BLaER1 treated with 17β-estradiol and CSF1 and Interleukin-3, amounts not matched to agents 10 nM and 100 nM (cell line): ENCODE measurements at regions not wholly inside any gene's neighbourhood (a gene's known extent, or its start where the extent isn't known, plus 50 kb on each side); places are given as distances from the start of the nearest gene placed in this dataset.

Experiments
- H3K27ac ChIP-seq, 11 experiments: shearing (Covaris generic); formaldehyde crosslinking; 2 replicates each; pipeline ENCODE4 v1.8.1; 2022
- H3K27me3 ChIP-seq, 11 experiments: shearing (Covaris generic); formaldehyde crosslinking; 2 replicates each; pipeline ENCODE4 v1.8.1; 2022
- H3K36me3 ChIP-seq, 11 experiments: shearing (Covaris generic); formaldehyde crosslinking; 2 replicates each; pipeline ENCODE4 v1.8.1; 2022
- H3K4me1 ChIP-seq, 10 experiments: shearing (Covaris generic); formaldehyde crosslinking; 2 replicates each; pipeline ENCODE4 v1.8.1; 2022
- H3K4me2 ChIP-seq, 11 experiments: shearing (Covaris generic); formaldehyde crosslinking; 2 replicates each; pipeline ENCODE4 v1.8.1; 2022
- H3K4me3 ChIP-seq, 10 experiments: shearing (Covaris generic); formaldehyde crosslinking; 2 replicates each; pipeline ENCODE4 v1.8.1; 2022
- H3K9ac ChIP-seq, 11 experiments: shearing (Covaris generic); formaldehyde crosslinking; 2 replicates each; pipeline ENCODE4 v1.8.1; 2022
- H3K9me3 ChIP-seq, 11 experiments: shearing (Covaris generic); formaldehyde crosslinking; replicated peaks in 1 of 11; 2 replicates each; pipeline ENCODE4 v1.8.1; 2022
- H4K20me1 ChIP-seq, 11 experiments: shearing (Covaris generic); formaldehyde crosslinking; 2 replicates each; pipeline ENCODE4 v1.8.1; 2022
- Cebpa-rat ChIP-seq, 11 experiments: shearing (Covaris generic); IDR thresholded peaks; 2 replicates each; pipeline ENCODE4 v1.8.1; 2022

DNA sequence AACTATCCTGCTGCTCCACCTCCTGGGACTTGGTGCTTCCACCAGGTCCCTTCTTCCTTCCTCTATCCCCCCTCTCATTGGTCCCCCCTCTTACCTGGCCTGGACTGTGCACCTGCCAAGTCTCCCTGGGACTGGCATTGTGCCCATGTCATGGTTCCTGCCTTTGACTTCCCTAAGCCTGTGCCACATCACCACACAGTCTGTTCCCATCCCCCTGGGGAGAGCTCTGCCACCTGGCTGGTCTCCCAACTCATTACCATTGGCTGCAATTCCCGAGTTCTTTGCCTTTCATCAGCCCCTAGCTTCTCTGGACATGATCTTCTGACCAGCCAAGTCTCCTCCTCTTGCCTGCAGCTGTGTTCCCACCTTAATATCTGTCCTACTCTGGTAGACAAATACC is 180.3 kb downstream of the SREK1 start:
- Histone ChIP-seq H3K4me2 (no peak overlapping the region), H3K27ac (no peak overlapping the region), H3K27me3 (no peaks in the 10 kb centered on the region), H4K20me1 (no peaks in the 10 kb centered on the region), H3K36me3 (no peaks in the 10 kb centered on the region), H3K4me3 (no peak overlapping the region), H3K9ac (no peak overlapping the region), H3K9me3 (no peaks in the 10 kb centered on the region), H3K4me1 (no peaks in the 10 kb centered on the region)
- no peak for TF ChIP-seq Cebpa-rat (IDR thresholded peaks at IDR 0.05)

DNA sequence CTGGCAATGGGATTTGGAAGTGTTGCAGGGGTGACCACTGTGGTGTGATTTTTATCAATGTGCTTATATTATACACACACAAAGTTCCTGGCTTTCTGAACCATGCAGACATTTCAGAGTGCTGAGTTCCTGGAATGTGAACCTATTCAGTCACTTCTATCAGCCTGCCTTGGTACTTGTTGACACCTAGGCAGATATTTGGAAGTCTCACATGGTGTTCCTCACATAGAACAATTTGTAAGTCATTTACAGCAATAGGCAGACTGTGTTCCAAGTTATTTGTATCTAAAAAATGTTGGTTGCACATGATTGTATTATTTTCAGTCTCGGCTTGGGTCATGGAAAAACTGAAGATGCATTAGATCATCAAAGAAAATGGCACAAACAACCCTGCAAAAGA is 182.2 kb downstream of the SREK1 start:
- Histone ChIP-seq H3K4me3 (no peak overlapping the region), H3K4me2 (no peak overlapping the region), H3K4me1 (no peaks in the 10 kb centered on the region), H3K27ac (no peak overlapping the region), H3K9ac (no peak overlapping the region), H3K27me3 (no peaks in the 10 kb centered on the region), H3K36me3 (no peaks in the 10 kb centered on the region), H3K9me3 (peaks cover 0 to 4% (median 0%) of the 10 kb centered on the region in 11 experiments; a peak in 1 of 22 replicates), H4K20me1 (no peaks in the 10 kb centered on the region)
- no peak for TF ChIP-seq Cebpa-rat (IDR thresholded peaks at IDR 0.05)

DNA sequence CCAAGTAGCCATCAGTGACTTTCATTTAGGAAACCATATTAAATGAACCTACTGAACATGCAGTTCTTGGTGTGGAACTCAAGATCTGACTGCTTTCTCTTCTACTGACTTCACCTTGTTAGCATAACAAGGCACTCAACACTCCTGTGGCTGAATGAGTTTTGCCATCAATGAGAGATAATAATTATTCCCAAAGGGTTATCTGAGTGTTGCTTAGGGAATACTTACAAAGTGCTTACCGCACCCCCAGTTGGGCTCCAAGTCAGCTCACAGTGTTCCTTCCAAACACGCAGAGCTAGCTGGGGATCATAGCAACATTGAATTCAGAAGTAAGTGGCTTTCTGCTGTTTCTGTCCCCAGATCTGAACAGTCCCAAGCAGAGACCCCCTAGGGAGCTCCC is 182.9 kb downstream of the SREK1 start:
- no peak overlapping the region for H3K4me3 ChIP-seq
- H3K4me1 ChIP-seq = no peaks in the 10 kb centered on the region
- no peak for TF ChIP-seq Cebpa-rat (IDR thresholded peaks at IDR 0.05)
- no peaks in the 10 kb centered on the region for H3K27me3 ChIP-seq
- H3K9me3 ChIP-seq = peaks cover 0 to 8% (median 0%) of the 10 kb centered on the region in 11 experiments; a peak in 1 of 22 replicates
- H3K36me3 ChIP-seq = no peaks in the 10 kb centered on the region
- H3K27ac ChIP-seq = no peak overlapping the region
- H4K20me1 ChIP-seq = no peaks in the 10 kb centered on the region
- H3K4me2 ChIP-seq = no peak overlapping the region
- no peak overlapping the region for H3K9ac ChIP-seq

DNA sequence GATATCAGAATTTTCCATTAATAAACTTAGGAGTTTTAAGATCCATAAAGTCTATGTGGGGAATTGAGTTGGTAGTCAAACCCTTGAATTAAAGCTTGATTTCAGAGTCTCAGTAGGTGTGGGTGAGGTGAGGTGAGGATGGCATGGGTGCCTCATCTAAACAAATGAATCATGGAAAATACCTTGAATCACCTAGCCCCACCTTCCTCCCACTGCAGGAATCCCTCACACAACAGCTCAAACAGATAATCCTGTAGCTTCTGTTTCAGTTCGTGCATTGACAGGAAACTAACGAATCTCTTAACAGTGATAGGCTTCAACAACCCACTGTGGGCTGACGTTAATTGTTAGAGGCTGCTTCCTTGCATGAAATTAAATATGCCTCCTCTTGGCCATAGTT is 185.0 kb downstream of the SREK1 start:
- H4K20me1 ChIP-seq = no peaks in the 10 kb centered on the region
- H3K36me3 ChIP-seq = no peaks in the 10 kb centered on the region
- H3K9me3 ChIP-seq = peaks cover 0 to 8% (median 0%) of the 10 kb centered on the region in 11 experiments; a peak in 1 of 22 replicates
- H3K27me3 ChIP-seq = no peaks in the 10 kb centered on the region
- no peak overlapping the region for H3K27ac ChIP-seq
- no peak overlapping the region for H3K4me2 ChIP-seq
- TF ChIP-seq Cebpa-rat (IDR thresholded peaks at IDR 0.05) = no peak
- H3K4me3 ChIP-seq = no peak overlapping the region
- no peaks in the 10 kb centered on the region for H3K4me1 ChIP-seq
- no peak overlapping the region for H3K9ac ChIP-seq

DNA sequence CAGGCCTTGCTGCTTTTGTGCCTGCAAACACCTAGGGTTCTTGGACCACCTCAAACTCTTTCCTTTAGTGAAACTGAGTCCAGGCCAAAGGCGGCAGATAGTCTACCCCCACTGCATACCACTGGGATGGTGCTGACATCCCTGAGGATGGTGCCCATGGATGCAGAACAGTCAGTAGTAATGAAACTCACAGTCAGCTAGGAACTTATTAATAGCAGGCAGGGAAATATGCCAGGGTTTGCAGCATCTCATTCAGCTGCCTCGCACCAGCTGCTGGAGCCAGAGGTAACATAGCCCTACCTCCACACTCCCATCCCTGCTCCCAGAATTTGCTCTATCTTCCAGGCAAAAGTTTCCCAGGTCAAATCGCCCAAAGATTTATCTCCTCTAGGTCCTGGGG is 189.1 kb downstream of the SREK1 start:
- H3K27me3 ChIP-seq = no peaks in the 10 kb centered on the region
- H3K27ac ChIP-seq = no peak overlapping the region
- H3K36me3 ChIP-seq = no peaks in the 10 kb centered on the region
- peaks cover 0 to 12% (median 3%) of the 10 kb centered on the region in 11 experiments; a peak in 3 of 22 replicates for H3K9me3 ChIP-seq
- H3K4me1 ChIP-seq = peaks cover 0 to 4% (median 0%) of the 10 kb centered on the region in 10 experiments; a peak in 3 of 20 replicates
- no peak overlapping the region for H3K4me3 ChIP-seq
- H4K20me1 ChIP-seq = no peaks in the 10 kb centered on the region
- no peak overlapping the region for H3K4me2 ChIP-seq
- TF ChIP-seq Cebpa-rat (IDR thresholded peaks at IDR 0.05) = no peak
- no peak overlapping the region for H3K9ac ChIP-seq

DNA sequence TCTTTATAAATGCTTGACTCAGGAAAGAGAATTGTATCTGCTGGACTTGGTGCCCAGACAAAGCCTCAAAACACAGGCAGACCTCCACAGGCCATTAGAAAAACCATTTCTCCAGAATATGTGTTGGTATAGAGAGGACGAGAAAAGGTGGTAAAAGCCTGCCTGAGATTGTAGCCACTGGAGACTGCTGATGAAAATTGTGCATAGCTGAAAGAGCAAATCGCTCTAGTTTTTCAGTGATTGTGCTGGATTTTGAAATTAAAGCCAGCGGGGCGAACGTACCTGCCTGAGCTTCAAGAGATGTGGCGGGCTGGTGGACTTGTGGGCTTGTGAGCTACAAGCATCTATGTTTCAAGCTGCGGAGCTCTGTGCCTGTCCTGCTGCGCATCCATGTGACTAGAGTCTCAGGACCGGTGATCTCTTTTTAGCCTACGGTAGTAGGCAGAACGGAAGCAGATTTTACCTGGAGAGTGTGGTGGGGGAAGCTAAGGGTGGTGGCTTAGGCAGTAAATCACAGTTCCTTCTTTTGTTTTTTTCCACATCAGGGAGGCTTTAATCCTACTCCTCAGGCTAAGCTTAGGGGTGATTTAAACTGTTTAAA is 193.6 kb downstream of the SREK1 start:
- Histone ChIP-seq H4K20me1 (no peaks in the 10 kb centered on the region), H3K4me2 (peak overlapping the region in 1 of 11 experiments; percentile 58; a peak in 1 of 22 replicates), H3K4me3 (no peak overlapping the region), H3K4me1 (peaks cover 0 to 38% (median 0%) of the 10 kb centered on the region in 10 experiments; a peak in 7 of 20 replicates), H3K9ac (no peak overlapping the region), H3K27ac (no peak overlapping the region), H3K36me3 (no peaks in the 10 kb centered on the region), H3K27me3 (no peaks in the 10 kb centered on the region), H3K9me3 (peaks cover 0 to 19% (median 0%) of the 10 kb centered on the region in 11 experiments; a peak in 2 of 22 replicates)
- no peak for TF ChIP-seq Cebpa-rat (IDR thresholded peaks at IDR 0.05)

DNA sequence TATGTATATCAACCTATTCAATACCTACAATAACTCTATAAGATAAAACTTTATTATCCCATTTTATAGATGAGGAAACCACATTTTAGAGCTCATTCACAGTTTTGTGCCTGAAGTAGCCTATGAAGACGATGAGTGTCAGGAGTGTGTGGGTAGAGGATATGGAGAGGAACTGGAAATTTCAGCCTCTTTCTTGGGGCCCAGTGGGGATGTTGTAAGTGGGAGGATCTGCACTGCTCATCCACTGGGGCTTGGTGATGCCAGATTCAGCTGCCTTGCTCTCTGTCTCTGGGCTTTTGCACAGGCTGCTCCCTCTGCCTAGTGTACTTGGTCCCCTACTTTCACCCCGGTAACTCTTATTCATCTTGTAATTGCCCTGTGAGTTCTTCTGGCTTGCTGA is 194.7 kb downstream of the SREK1 start:
- Histone ChIP-seq H3K36me3 (no peaks in the 10 kb centered on the region), H4K20me1 (no peaks in the 10 kb centered on the region), H3K4me2 (peak overlapping the region in 2 of 11 experiments; percentile 56 to 58; a peak in 4 of 22 replicates), H3K9ac (no peak overlapping the region), H3K9me3 (peaks cover 0 to 19% (median 0%) of the 10 kb centered on the region in 11 experiments; a peak in 2 of 22 replicates), H3K4me1 (peaks cover 0 to 38% (median 0%) of the 10 kb centered on the region in 10 experiments; a peak in 7 of 20 replicates), H3K27ac (no peak overlapping the region), H3K4me3 (no peak overlapping the region), H3K27me3 (no peaks in the 10 kb centered on the region)
- no peak for TF ChIP-seq Cebpa-rat (IDR thresholded peaks at IDR 0.05)

DNA sequence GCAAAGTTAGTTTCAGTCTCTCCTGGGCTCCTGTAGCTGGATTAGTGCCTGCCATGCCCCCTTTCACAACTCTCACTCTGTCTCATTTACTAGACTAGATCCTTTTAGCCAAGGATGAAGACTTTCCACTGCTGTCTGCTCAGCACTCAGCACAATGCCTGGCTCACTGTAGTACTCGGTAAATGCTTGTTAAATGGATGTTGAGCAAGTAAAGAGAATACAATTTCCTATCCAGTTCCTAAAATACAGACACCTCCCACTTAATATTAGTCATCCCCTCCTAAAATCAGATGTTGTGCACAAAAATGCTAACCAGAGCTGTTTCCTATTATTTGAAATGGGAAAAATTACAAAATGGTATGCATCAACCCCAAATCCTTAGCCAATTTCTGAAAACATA is 195.8 kb downstream of the SREK1 start:
- TF ChIP-seq Cebpa-rat (IDR thresholded peaks at IDR 0.05) = no peak
- Histone ChIP-seq H3K27ac (peak overlapping the region in 2 of 11 experiments; percentile 4 to 44; a peak in 2 of 22 replicates), H3K36me3 (no peaks in the 10 kb centered on the region), H3K9ac (no peak overlapping the region), H3K4me1 (peaks cover 0 to 38% (median 0%) of the 10 kb centered on the region in 10 experiments; a peak in 7 of 20 replicates), H4K20me1 (no peaks in the 10 kb centered on the region), H3K4me3 (no peak overlapping the region), H3K9me3 (peaks cover 0 to 19% (median 0%) of the 10 kb centered on the region in 11 experiments; a peak in 2 of 22 replicates), H3K27me3 (no peaks in the 10 kb centered on the region), H3K4me2 (peak overlapping the region in 3 of 11 experiments; percentile 43 to 58 (median 56); a peak in 6 of 22 replicates)

DNA sequence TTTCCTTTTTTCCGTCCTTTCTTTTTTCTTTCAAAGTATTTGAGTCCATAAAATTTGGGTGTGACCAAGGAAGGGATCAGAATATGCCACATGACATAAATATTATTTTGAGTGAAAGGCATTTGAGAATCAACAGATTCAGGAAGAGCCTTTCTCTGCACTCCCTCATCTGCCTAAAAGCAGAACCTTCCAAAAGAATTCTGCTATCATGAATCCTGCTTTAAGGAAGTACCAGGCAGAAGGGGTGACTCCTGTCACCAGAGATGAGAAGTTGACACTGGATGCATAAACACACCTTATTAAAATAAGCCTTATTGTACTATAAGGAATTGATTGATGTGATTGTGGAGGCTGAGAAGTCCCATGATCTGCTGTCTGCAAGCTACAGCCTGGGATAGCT is 196.7 kb downstream of the SREK1 start:
- no peak overlapping the region for H3K9ac ChIP-seq
- no peak for TF ChIP-seq Cebpa-rat (IDR thresholded peaks at IDR 0.05)
- no peaks in the 10 kb centered on the region for H3K27me3 ChIP-seq
- no peak overlapping the region for H3K4me3 ChIP-seq
- no peaks in the 10 kb centered on the region for H4K20me1 ChIP-seq
- H3K4me2 ChIP-seq = peak overlapping the region in 2 of 11 experiments; percentile 56 to 58; a peak in 3 of 22 replicates
- peak overlapping the region in 3 of 11 experiments; percentile 4 to 44 (median 12); a peak in 3 of 22 replicates for H3K27ac ChIP-seq
- H3K36me3 ChIP-seq = no peaks in the 10 kb centered on the region
- H3K9me3 ChIP-seq = peaks cover 0 to 13% (median 0%) of the 10 kb centered on the region in 11 experiments; a peak in 2 of 22 replicates
- H3K4me1 ChIP-seq = peaks cover 0 to 38% (median 0%) of the 10 kb centered on the region in 10 experiments; a peak in 7 of 20 replicates
